Mesenchymal stem cell (in vitro differentiated cells and primary cell): ENCODE measurements at regions not wholly inside any gene's neighbourhood (a gene's known extent, or its start where the extent isn't known, plus 50 kb on each side); places are given as distances from the start of the nearest gene placed in this dataset.

Experiments
- DNase-seq: peaks from one replicate; pipeline ENCODE4 v3.0.0-alpha.2; 2013
- H2AFZ ChIP-seq: one replicate; pipeline ENCODE4 v1.6.1; 2013; ENCODE audit warnings: low read depth, mild to moderate bottlenecking, control low read depth, inconsistent platforms, low read length, moderate library complexity
- H2AK5ac ChIP-seq: 2 replicates; pipeline ENCODE4 v1.6.1; 2013; ENCODE audit warnings: low read length, moderate library complexity, mild to moderate bottlenecking, inconsistent platforms; ENCODE audit not compliant: severe bottlenecking
- H2BK120ac ChIP-seq: one replicate; pipeline ENCODE4 v1.6.1; 2013; ENCODE audit warnings: low read depth, mild to moderate bottlenecking, inconsistent platforms, low read length, moderate library complexity
- H2BK12ac ChIP-seq, 2 experiments: one replicate each; pipeline ENCODE4 v1.6.1; 2013; ENCODE audit warnings: inconsistent platforms in 2 of 2, low read length in 2 of 2, mild to moderate bottlenecking in 2 of 2, moderate library complexity in 2 of 2, control low read depth in 1 of 2
- H2BK15ac ChIP-seq: one replicate; pipeline ENCODE4 v1.6.1; 2013; ENCODE audit warnings: mild to moderate bottlenecking, low read depth, inconsistent platforms; ENCODE audit not compliant: poor library complexity, severe bottlenecking
- H2BK5ac ChIP-seq: 2 replicates; pipeline ENCODE4 v1.6.1; 2013; ENCODE audit warnings: low read depth, mild to moderate bottlenecking, low read length, control low read depth, inconsistent platforms; ENCODE audit not compliant: poor library complexity, severe bottlenecking
- H3K14ac ChIP-seq, 2 experiments: one replicate each; pipeline ENCODE4 v1.6.1; 2013; ENCODE audit warnings: inconsistent platforms in 2 of 2, low read length in 2 of 2, control low read depth in 1 of 2, mild to moderate bottlenecking in 1 of 2, moderate library complexity in 1 of 2
- H3K18ac ChIP-seq, 2 experiments: one replicate each; pipeline ENCODE4 v1.6.1; 2013; ENCODE audit warnings: inconsistent platforms in 2 of 2, low read length in 2 of 2, control low read depth in 1 of 2, low read depth in 1 of 2, mild to moderate bottlenecking in 1 of 2
- H3K23ac ChIP-seq, 2 experiments: one replicate each; pipeline ENCODE4 v1.6.1; 2013; ENCODE audit warnings: inconsistent platforms in 2 of 2, low read length in 2 of 2, mild to moderate bottlenecking in 2 of 2, moderate library complexity in 2 of 2, control low read depth in 1 of 2
- H3K27ac ChIP-seq: 2 replicates; pipeline ENCODE4 v1.5.1; 2013; ENCODE audit warnings: mild to moderate bottlenecking, moderate library complexity, low read length, control low read depth, inconsistent platforms; ENCODE audit not compliant: poor library complexity, severe bottlenecking
- H3K27me3 ChIP-seq, 2 experiments: 2 replicates each; pipeline versions ENCODE4 v1.6.1 to v1.7.0; 2013; ENCODE audit warnings: low read length in 2 of 2, mild to moderate bottlenecking in 2 of 2, moderate library complexity in 2 of 2, control low read depth in 1 of 2, inconsistent platforms in 1 of 2; ENCODE audit not compliant: control insufficient read depth in 1 of 2, insufficient read depth in 1 of 2
- H3K36me3 ChIP-seq, 2 experiments: 2 replicates each; pipeline versions ENCODE4 v1.6.1 to v1.7.0; 2013; ENCODE audit warnings: low read length in 2 of 2, control low read depth in 1 of 2, inconsistent platforms in 1 of 2, low read depth in 1 of 2, mild to moderate bottlenecking in 1 of 2; ENCODE audit not compliant: insufficient read depth in 2 of 2, control insufficient read depth in 1 of 2
- H3K4ac ChIP-seq, 2 experiments: one replicate each; pipeline ENCODE4 v1.6.1; 2013; ENCODE audit warnings: inconsistent platforms in 2 of 2, low read length in 2 of 2, mild to moderate bottlenecking in 2 of 2, moderate library complexity in 2 of 2, control low read depth in 1 of 2, low read depth in 1 of 2
- H3K4me1 ChIP-seq: 2 replicates; pipeline ENCODE4 v1.6.1; 2013; ENCODE audit warnings: low read depth, low read length, control low read depth; ENCODE audit not compliant: control insufficient read depth, insufficient read depth
- H3K4me2 ChIP-seq: 2 replicates; pipeline ENCODE4 v1.6.1; 2013; ENCODE audit warnings: low read length, mild to moderate bottlenecking, inconsistent platforms; ENCODE audit not compliant: poor library complexity, severe bottlenecking
- H3K4me3 ChIP-seq, 2 experiments: 2 replicates each; pipeline versions ENCODE4 v1.5.1 to v1.7.0; 2013; ENCODE audit warnings: low read length in 2 of 2, mild to moderate bottlenecking in 2 of 2, control low read depth in 1 of 2, low read depth in 1 of 2; ENCODE audit not compliant: insufficient read depth in 1 of 2
- H3K79me1 ChIP-seq: replicated peaks from 2 replicates; pipeline ENCODE4 v1.6.1; 2013; ENCODE audit warnings: mild to moderate bottlenecking, control low read depth, low read length, inconsistent platforms; ENCODE audit not compliant: poor library complexity, severe bottlenecking
- H3K9ac ChIP-seq: 2 replicates; pipeline ENCODE4 v1.7.0; 2013; ENCODE audit warnings: mild to moderate bottlenecking, low read length, moderate library complexity
- H3K9me3 ChIP-seq: 2 replicates; pipeline ENCODE4 v1.7.0; 2013; ENCODE audit warnings: mild to moderate bottlenecking, low read length; ENCODE audit not compliant: control insufficient read depth
- H4K8ac ChIP-seq: one replicate; pipeline ENCODE4 v1.6.1; 2013; ENCODE audit warnings: inconsistent platforms, mild to moderate bottlenecking, low read length, moderate library complexity
- H4K91ac ChIP-seq: one replicate; pipeline ENCODE4 v1.6.1; 2013; ENCODE audit warnings: mild to moderate bottlenecking, low read length, inconsistent platforms
- WGBS: methylation state at CpG from one replicate; pipeline ENCODE4 v1.1.7; 2013; ENCODE audit warnings: mixed read lengths; 5-methylcytosine and 5-hydroxymethylcytosine counted together

- peak overlapping the region in 1 of 2 experiments; percentile 65 for H3K14ac ChIP-seq
- H2AFZ ChIP-seq: no peak overlapping the region
- no peak for DNase-seq
- no peak overlapping the region for H2BK12ac ChIP-seq
- H3K27ac ChIP-seq: no peak overlapping the region
- H3K9ac ChIP-seq: no peak overlapping the region
- no peak overlapping the region for H2BK15ac ChIP-seq
- H3K4ac ChIP-seq: no peak overlapping the region
- H2BK5ac ChIP-seq: no peak overlapping the region
- no peak overlapping the region for H3K4me3 ChIP-seq
- no peaks in the 10 kb centered on the region for H3K36me3 ChIP-seq
- peak overlapping the region in 1 of 2 experiments; percentile 89 for H3K23ac ChIP-seq
- peaks cover 10% of the 10 kb centered on the region for H3K9me3 ChIP-seq
- no peak overlapping the region for H2BK120ac ChIP-seq
- H2AK5ac ChIP-seq: no peak overlapping the region
- no peaks in the 10 kb centered on the region for H3K27me3 ChIP-seq
- H4K91ac ChIP-seq: no peak overlapping the region
- 69% methylated on average over 3 of the region's 3 CpGs for WGBS
- no peak overlapping the region for H4K8ac ChIP-seq
- no peaks in the 10 kb centered on the region for H3K4me1 ChIP-seq
- no peaks in the 10 kb centered on the region for H3K79me1 ChIP-seq
- H3K18ac ChIP-seq: no peak overlapping the region
- H3K4me2 ChIP-seq: no peak overlapping the region
Observed at GRCh38 chr1:221510793-221511503, 230.9 kb downstream of the DUSP10 start.

- Histone ChIP-seq H3K18ac (no peak overlapping the region), H3K36me3 (no peaks in the 10 kb centered on the region), H4K91ac (no peak overlapping the region), H3K4me1 (no peaks in the 10 kb centered on the region), H4K8ac (no peak overlapping the region), H3K4me2 (no peak overlapping the region), H3K27me3 (no peaks in the 10 kb centered on the region), H2AFZ (no peak overlapping the region), H3K27ac (no peak overlapping the region), H2AK5ac (no peak overlapping the region), H2BK12ac (no peak overlapping the region), H2BK120ac (no peak overlapping the region), H2BK5ac (no peak overlapping the region), H3K9me3 (peaks cover 2% of the 10 kb centered on the region), H3K23ac (no peak overlapping the region), H3K4me3 (no peak overlapping the region), H3K79me1 (no peaks in the 10 kb centered on the region), H2BK15ac (no peak overlapping the region), H3K4ac (no peak overlapping the region), H3K9ac (no peak overlapping the region), H3K14ac (no peak overlapping the region)
- DNase-seq: no peak
- WGBS: 29% methylated on average over 3 of the region's 3 CpGs
Observed at GRCh38 chr1:221511797-221512196, 230.1 kb downstream of the DUSP10 start.

GRCh38 chr1:221514806-221515205, 227.1 kb downstream of the DUSP10 start:
- Histone ChIP-seq H2BK120ac (no peak overlapping the region), H3K23ac (no peak overlapping the region), H3K4me3 (no peak overlapping the region), H2BK5ac (no peak overlapping the region), H2BK12ac (no peak overlapping the region), H3K27me3 (no peaks in the 10 kb centered on the region), H3K36me3 (no peaks in the 10 kb centered on the region), H3K79me1 (no peaks in the 10 kb centered on the region), H2AFZ (no peak overlapping the region), H3K4ac (no peak overlapping the region), H3K18ac (no peak overlapping the region), H3K4me2 (no peak overlapping the region), H3K9ac (no peak overlapping the region), H3K4me1 (no peaks in the 10 kb centered on the region), H4K91ac (no peak overlapping the region), H2AK5ac (no peak overlapping the region), H2BK15ac (no peak overlapping the region), H4K8ac (no peak overlapping the region), H3K14ac (no peak overlapping the region), H3K9me3 (no peaks in the 10 kb centered on the region), H3K27ac (no peak overlapping the region)
- no peak for DNase-seq

GRCh38 chr1:221515496-221515895, 226.4 kb downstream of the DUSP10 start:
- H3K23ac ChIP-seq: no peak overlapping the region
- H2BK15ac ChIP-seq: no peak overlapping the region
- no peak overlapping the region for H2AFZ ChIP-seq
- no peak overlapping the region for H3K9ac ChIP-seq
- no peak overlapping the region for H3K4ac ChIP-seq
- no peaks in the 10 kb centered on the region for H3K36me3 ChIP-seq
- no peak overlapping the region for H2BK12ac ChIP-seq
- no peak overlapping the region for H2BK5ac ChIP-seq
- no peaks in the 10 kb centered on the region for H3K27me3 ChIP-seq
- no peak for DNase-seq
- H3K14ac ChIP-seq: no peak overlapping the region
- no peak overlapping the region for H3K27ac ChIP-seq
- no peak overlapping the region for H3K18ac ChIP-seq
- no peak overlapping the region for H3K4me2 ChIP-seq
- H3K4me3 ChIP-seq: no peak overlapping the region
- no peaks in the 10 kb centered on the region for H3K79me1 ChIP-seq
- H3K4me1 ChIP-seq: no peaks in the 10 kb centered on the region
- H4K91ac ChIP-seq: no peak overlapping the region
- H2BK120ac ChIP-seq: no peak overlapping the region
- H4K8ac ChIP-seq: no peak overlapping the region
- no peaks in the 10 kb centered on the region for H3K9me3 ChIP-seq
- H2AK5ac ChIP-seq: no peak overlapping the region
